ENCODE measurements at regions not wholly inside any gene's neighbourhood (a gene's known extent, or its start where the extent isn't known, plus 50 kb on each side); places are given as distances from the start of the nearest gene placed in this dataset.
"Not testable (repeated sequence)": the region's sequence is repeated elsewhere in the genome, so short reads cannot be mapped to it uniquely, and the experiment has no call there.

- no peak for DNase-seq
Observed at GRCh38 chrX:47776292-47777006, 60.3 kb upstream of the ZNF81 start.

GRCh38 chrX:47772764-47773163 lies 63.9 kb upstream of the ZNF81 start:
- DNase-seq = no peak

- no peak for DNase-seq
Observed at GRCh38 chrX:47771473-47771872, 65.2 kb upstream of the ZNF81 start.

GRCh38 chrX:47762826-47763225 lies 73.9 kb upstream of the ZNF81 start:
- DNase-seq = not testable (repeated sequence)

GRCh38 chrX:47752685-47753084 lies 84.0 kb upstream of the ZNF81 start:
- no peak for DNase-seq

- DNase-seq = peak; percentile 58 to 79
Observed at GRCh38 chrX:47751670-47752069, 85.0 kb upstream of the ZNF81 start.

GRCh38 chrX:47749185-47749967 lies 87.3 kb upstream of the ZNF81 start:
- peak; percentile 30 to 72 for DNase-seq

- DNase-seq = no peak
Observed at GRCh38 chrX:47748576-47748975, 88.1 kb upstream of the ZNF81 start.

- no peak for DNase-seq
Observed at GRCh38 chrX:47746446-47746845, 87.5 kb upstream of the UXT start.

GRCh38 chrX:47745416-47745815 lies 86.4 kb upstream of the UXT start:
- no peak for DNase-seq

GRCh38 chrX:47743504-47743903 lies 84.5 kb upstream of the UXT start:
- DNase-seq = no peak

GRCh38 chrX:47738870-47739269 lies 79.9 kb upstream of the UXT start:
- not testable (repeated sequence) for DNase-seq

- DNase-seq = no peak
Observed at GRCh38 chrX:47723689-47724088, 64.7 kb upstream of the UXT start.

GRCh38 chrX:47723083-47723482 lies 64.1 kb upstream of the UXT start:
- no peak for DNase-seq

GRCh38 chrX:47722260-47722659 lies 63.3 kb upstream of the UXT start:
- no peak for DNase-seq

- not testable (repeated sequence) for DNase-seq
Observed at GRCh38 chrX:47715078-47715477, 56.1 kb upstream of the UXT start.

- DNase-seq = not testable (repeated sequence)
Observed at GRCh38 chrX:47712675-47713074, 53.7 kb upstream of the UXT start.

- no peak for DNase-seq
Observed at GRCh38 chrX:47710252-47710651, 51.3 kb upstream of the UXT start.

Measured in NCI-H524 (cell line).